Neural cell (in vitro differentiated cells): ENCODE measurements at regions not wholly inside any gene's neighbourhood (a gene's known extent, or its start where the extent isn't known, plus 50 kb on each side); places are given as distances from the start of the nearest gene placed in this dataset.

Experiments
- H2AFZ ChIP-seq: fragments of 200-600, 300-800 bp; sonication (generic), shearing (Covaris generic); 2 replicates; pipeline ENCODE4 v1.6.0; 2014; ENCODE audit warnings: low read depth, mild to moderate bottlenecking, antibody characterized with exemption, low read length, moderate library complexity
- H3F3A ChIP-seq: fragments of 200-600 bp; shearing (Covaris generic); 2 replicates; pipeline ENCODE4 v1.6.1; 2016; ENCODE audit warnings: mild to moderate bottlenecking, moderate library complexity, mixed read lengths, antibody characterized with exemption, low read length; ENCODE audit not compliant: insufficient read depth, poor library complexity, severe bottlenecking
- H3K27ac ChIP-seq: fragments of 200-600, 300-800 bp; sonication (generic), shearing (Covaris generic); 2 replicates; pipeline ENCODE4 v1.5.1; 2014; ENCODE audit warnings: mild to moderate bottlenecking, low read length, moderate library complexity
- H3K27me3 ChIP-seq: fragments of 300-800, 200-600 bp; sonication (generic), shearing (Covaris generic); 2 replicates; pipeline ENCODE4 v1.6.0; 2014; ENCODE audit warnings: mild to moderate bottlenecking, low read depth, low read length, moderate library complexity; ENCODE audit not compliant: insufficient read depth
- H3K36me3 ChIP-seq: fragments of 300-800, 200-600 bp; sonication (generic), shearing (Covaris generic); 2 replicates; pipeline ENCODE4 v1.5.1; 2014; ENCODE audit warnings: mild to moderate bottlenecking, antibody characterized with exemption, low read length, moderate library complexity; ENCODE audit not compliant: insufficient read depth
- H3K4me2 ChIP-seq: fragments of 300-800, 200-600 bp; sonication (generic), shearing (Covaris generic); 2 replicates; pipeline ENCODE4 v1.6.0; 2014; ENCODE audit warnings: mild to moderate bottlenecking, low read length
- H3K4me3 ChIP-seq: fragments of 300-800, 200-600 bp; sonication (generic), shearing (Covaris generic); 2 replicates; pipeline ENCODE4 v1.5.1; 2014; ENCODE audit warnings: mild to moderate bottlenecking, low read length, moderate library complexity
- H3K79me2 ChIP-seq: fragments of 200-600 bp; shearing (Covaris generic); replicated peaks from 2 replicates; pipeline ENCODE4 v1.6.0; 2014; ENCODE audit warnings: mild to moderate bottlenecking, low read length, moderate library complexity; ENCODE audit not compliant: insufficient read depth
- H3K9ac ChIP-seq: fragments of 300-800, 200-600 bp; sonication (generic), shearing (Covaris generic); 2 replicates; pipeline ENCODE4 v1.6.1; 2016; ENCODE audit warnings: mild to moderate bottlenecking, low read length, mixed read lengths
- H3K9me2 ChIP-seq: fragments of 200-600 bp; shearing (Covaris generic); 2 replicates; pipeline ENCODE4 v1.6.1; 2016; ENCODE audit warnings: mild to moderate bottlenecking, low read length, mixed read lengths; ENCODE audit not compliant: insufficient read depth
- H3K9me3 ChIP-seq: fragments of 200-600, 300-800 bp; sonication (generic), shearing (Covaris generic); 2 replicates; pipeline ENCODE4 v1.6.1; 2016; ENCODE audit warnings: mild to moderate bottlenecking, mixed run types, low read length, moderate library complexity, mixed read lengths
- H4K20me1 ChIP-seq: fragments of 200-600 bp; shearing (Covaris generic); 2 replicates; pipeline ENCODE4 v1.6.1; 2016; ENCODE audit warnings: mild to moderate bottlenecking, mixed run types; ENCODE audit not compliant: insufficient read depth
- EP300 ChIP-seq: fragments of 450-650 bp; conservative IDR thresholded peaks from 2 replicates; pipeline ENCODE4 v1.6.1; 2014; ENCODE audit warnings: antibody characterized with exemption, mild to moderate bottlenecking, moderate library complexity; ENCODE audit not compliant: poor library complexity, severe bottlenecking
- EZH2 ChIP-seq: fragments of 200-600, 300-800 bp; shearing (Covaris generic), sonication (generic); IDR thresholded peaks from 2 replicates; pipeline ENCODE4 v1.6.1; 2014; ENCODE audit warnings: antibody characterized with exemption, low read length, borderline replicate concordance, mild to moderate bottlenecking; ENCODE audit not compliant: insufficient read depth, poor library complexity, severe bottlenecking
- MXI1 ChIP-seq: fragments of 450-650 bp; conservative IDR thresholded peaks from 2 replicates; pipeline ENCODE4 v1.6.1; 2014; ENCODE audit warnings: antibody characterized with exemption, mild to moderate bottlenecking; ENCODE audit not compliant: poor library complexity, severe bottlenecking
- POLR2AphosphoS5 ChIP-seq: IDR thresholded peaks from 2 replicates; pipeline ENCODE4 v1.6.1; 2012
- RAD21 ChIP-seq: fragments of 450-650 bp; conservative IDR thresholded peaks from 2 replicates; pipeline ENCODE4 v1.6.1; 2014; ENCODE audit warnings: antibody characterized with exemption, mild to moderate bottlenecking, moderate library complexity
- SMC3 ChIP-seq: fragments of 450-650 bp; conservative IDR thresholded peaks from 2 replicates; pipeline ENCODE4 v1.6.1; 2014; ENCODE audit warnings: antibody characterized with exemption, mild to moderate bottlenecking, moderate library complexity; ENCODE audit not compliant: poor library complexity
- TAF1 ChIP-seq: IDR thresholded peaks from 2 replicates; pipeline ENCODE4 v1.6.1; 2012; ENCODE audit warnings: low read depth
- TF ChIP-seq, protein P1 (sequence below): fragments of 450-650 bp; IDR thresholded peaks from 2 replicates; pipeline ENCODE4 v1.5.1; 2014; ENCODE audit warnings: antibody characterized with exemption, mild to moderate bottlenecking, moderate library complexity; ENCODE audit not compliant: poor library complexity, severe bottlenecking
- TF ChIP-seq, protein P2 (sequence below): IDR thresholded peaks from 2 replicates; pipeline ENCODE4 v1.6.1; 2012; ENCODE audit warnings: borderline replicate concordance

DNA sequence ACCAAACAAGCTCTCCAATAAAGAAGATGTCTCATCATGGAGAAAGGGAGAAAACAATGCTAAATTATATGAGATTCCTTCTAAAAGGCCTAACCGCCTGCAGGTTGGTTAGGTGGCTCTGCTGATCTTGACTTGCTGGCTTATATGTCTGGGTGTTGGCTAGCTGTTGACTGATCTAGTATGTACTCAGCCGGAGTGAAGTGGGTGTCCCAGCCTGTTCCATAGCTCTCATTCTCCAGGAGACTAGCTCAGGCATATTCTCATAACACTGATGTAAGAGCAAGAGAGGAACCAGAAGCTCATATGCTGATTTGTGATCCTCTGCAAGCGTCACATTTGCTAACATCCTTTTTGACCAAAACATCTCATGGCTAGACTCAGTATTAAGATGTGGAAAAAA is 473.0 kb downstream of the BMP2 start:
- Histone ChIP-seq H2AFZ (no peak overlapping the region), H3K27me3 (no peaks in the 10 kb centered on the region), H3K9ac (no peak overlapping the region), H3K4me2 (no peak overlapping the region), H3K9me2 (no peaks in the 10 kb centered on the region), H3K4me3 (no peak overlapping the region), H4K20me1 (no peaks in the 10 kb centered on the region), H3K9me3 (no peaks in the 10 kb centered on the region), H3K27ac (no peak overlapping the region), H3K36me3 (no peaks in the 10 kb centered on the region), H3K79me2 (no peaks in the 10 kb centered on the region), H3F3A (no peaks in the 10 kb centered on the region)
- TF ChIP-seq, protein P1, sequence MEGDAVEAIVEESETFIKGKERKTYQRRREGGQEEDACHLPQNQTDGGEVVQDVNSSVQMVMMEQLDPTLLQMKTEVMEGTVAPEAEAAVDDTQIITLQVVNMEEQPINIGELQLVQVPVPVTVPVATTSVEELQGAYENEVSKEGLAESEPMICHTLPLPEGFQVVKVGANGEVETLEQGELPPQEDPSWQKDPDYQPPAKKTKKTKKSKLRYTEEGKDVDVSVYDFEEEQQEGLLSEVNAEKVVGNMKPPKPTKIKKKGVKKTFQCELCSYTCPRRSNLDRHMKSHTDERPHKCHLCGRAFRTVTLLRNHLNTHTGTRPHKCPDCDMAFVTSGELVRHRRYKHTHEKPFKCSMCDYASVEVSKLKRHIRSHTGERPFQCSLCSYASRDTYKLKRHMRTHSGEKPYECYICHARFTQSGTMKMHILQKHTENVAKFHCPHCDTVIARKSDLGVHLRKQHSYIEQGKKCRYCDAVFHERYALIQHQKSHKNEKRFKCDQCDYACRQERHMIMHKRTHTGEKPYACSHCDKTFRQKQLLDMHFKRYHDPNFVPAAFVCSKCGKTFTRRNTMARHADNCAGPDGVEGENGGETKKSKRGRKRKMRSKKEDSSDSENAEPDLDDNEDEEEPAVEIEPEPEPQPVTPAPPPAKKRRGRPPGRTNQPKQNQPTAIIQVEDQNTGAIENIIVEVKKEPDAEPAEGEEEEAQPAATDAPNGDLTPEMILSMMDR, result no peak
- TF ChIP-seq MXI1 (no peak), SMC3 (no peak), TAF1 (no peak), POLR2AphosphoS5 (no peak), RAD21 (no peak), EP300 (no peak), EZH2 (no peak)
- TF ChIP-seq, protein P2, sequence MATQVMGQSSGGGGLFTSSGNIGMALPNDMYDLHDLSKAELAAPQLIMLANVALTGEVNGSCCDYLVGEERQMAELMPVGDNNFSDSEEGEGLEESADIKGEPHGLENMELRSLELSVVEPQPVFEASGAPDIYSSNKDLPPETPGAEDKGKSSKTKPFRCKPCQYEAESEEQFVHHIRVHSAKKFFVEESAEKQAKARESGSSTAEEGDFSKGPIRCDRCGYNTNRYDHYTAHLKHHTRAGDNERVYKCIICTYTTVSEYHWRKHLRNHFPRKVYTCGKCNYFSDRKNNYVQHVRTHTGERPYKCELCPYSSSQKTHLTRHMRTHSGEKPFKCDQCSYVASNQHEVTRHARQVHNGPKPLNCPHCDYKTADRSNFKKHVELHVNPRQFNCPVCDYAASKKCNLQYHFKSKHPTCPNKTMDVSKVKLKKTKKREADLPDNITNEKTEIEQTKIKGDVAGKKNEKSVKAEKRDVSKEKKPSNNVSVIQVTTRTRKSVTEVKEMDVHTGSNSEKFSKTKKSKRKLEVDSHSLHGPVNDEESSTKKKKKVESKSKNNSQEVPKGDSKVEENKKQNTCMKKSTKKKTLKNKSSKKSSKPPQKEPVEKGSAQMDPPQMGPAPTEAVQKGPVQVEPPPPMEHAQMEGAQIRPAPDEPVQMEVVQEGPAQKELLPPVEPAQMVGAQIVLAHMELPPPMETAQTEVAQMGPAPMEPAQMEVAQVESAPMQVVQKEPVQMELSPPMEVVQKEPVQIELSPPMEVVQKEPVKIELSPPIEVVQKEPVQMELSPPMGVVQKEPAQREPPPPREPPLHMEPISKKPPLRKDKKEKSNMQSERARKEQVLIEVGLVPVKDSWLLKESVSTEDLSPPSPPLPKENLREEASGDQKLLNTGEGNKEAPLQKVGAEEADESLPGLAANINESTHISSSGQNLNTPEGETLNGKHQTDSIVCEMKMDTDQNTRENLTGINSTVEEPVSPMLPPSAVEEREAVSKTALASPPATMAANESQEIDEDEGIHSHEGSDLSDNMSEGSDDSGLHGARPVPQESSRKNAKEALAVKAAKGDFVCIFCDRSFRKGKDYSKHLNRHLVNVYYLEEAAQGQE, result no peak

DNA sequence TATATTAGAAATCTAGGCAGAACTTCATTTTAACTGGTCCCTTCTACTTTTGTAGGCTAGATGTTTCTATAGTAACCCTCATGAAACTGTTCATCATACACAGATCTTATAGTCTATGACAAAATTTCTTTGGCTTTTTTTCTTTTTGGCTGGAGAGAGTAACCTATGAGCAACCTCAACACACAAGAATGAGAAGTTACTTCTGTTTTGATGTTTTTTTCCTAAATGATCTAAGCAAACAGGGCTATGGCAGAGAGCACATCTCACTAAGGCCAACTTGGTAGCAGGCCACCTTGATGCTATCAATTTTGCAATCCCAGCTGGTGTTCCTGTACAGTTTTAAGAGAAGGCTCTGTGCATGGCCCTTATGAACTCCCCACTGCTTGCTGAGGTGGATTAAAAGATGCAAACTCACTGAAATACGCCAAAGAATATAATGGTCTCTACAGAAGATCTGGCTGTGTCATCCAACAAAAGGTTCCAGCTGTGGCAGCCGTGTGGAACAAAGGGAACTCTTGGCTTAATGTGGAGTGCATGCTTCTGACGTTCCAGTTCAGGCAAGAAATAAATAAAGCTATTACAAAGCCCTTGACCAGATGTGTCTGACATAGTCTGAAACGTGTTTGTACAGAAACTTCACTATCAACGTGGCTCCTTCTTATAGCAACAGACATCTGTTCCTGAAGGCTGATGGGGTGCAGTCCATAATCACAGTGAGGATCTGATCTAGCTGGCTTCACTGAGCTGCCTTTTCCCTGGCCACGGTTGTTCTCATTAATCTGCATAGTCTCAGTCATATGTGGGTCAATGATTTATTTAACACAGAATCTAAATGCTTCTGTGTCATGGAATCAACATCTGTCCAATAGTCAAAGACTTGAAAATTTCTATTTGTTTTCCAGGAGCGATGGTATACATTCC is 481.1 kb downstream of the BMP2 start:
- H3K4me2 ChIP-seq, result no peak overlapping the region
- H3K36me3 ChIP-seq, result no peaks in the 10 kb centered on the region
- no peak overlapping the region for H3K4me3 ChIP-seq
- H3K27ac ChIP-seq, result no peak overlapping the region
- no peaks in the 10 kb centered on the region for H3F3A ChIP-seq
- no peaks in the 10 kb centered on the region for H4K20me1 ChIP-seq
- H3K9ac ChIP-seq, result no peak overlapping the region
- H3K9me3 ChIP-seq, result no peaks in the 10 kb centered on the region
- no peaks in the 10 kb centered on the region for H3K27me3 ChIP-seq
- no peak overlapping the region for H2AFZ ChIP-seq
- no peaks in the 10 kb centered on the region for H3K79me2 ChIP-seq
- TF ChIP-seq, protein P2, result no peak
- no peak for TF ChIP-seq SMC3
- no peak for TF ChIP-seq TAF1
- TF ChIP-seq, protein P1, result no peak
- TF ChIP-seq MXI1, result no peak
- no peaks in the 10 kb centered on the region for H3K9me2 ChIP-seq
